HepG2 (cell line): ENCODE measurements at regions not wholly inside any gene's neighbourhood (a gene's known extent, or its start where the extent isn't known, plus 50 kb on each side); places are given as distances from the start of the nearest gene placed in this dataset.

Experiments
- ATAC-seq: fragments of 200-7000 bp; cut with Tn5 transposase; 3 replicates; pipeline ENCODE4 v1.9.1; 2020; ENCODE audit warnings: mild to moderate bottlenecking, moderate library complexity
- BruUV-seq: library from RNA; stranded (reverse); fragments of 400-500 nt; replicated peaks from 2 replicates; lab custom pipeline; 2021; lab: Mats Ljungman, UMichigan
- CTCF ChIA-PET: fragments of 300-600 bp; formaldehyde crosslinking; extraction: SDS; loops from one replicate; lab custom pipeline; 2021; ENCODE audit warnings: low total read pairs, inconsistent platforms, low intra/inter-chr PET ratio; lab: Yijun Ruan, JAX
- POLR2A ChIA-PET: fragments of 350-600 bp; sonication (Branson Sonifier 250); formaldehyde crosslinking; loops from one replicate; lab custom pipeline; 2020; ENCODE audit warnings: antibody characterized with exemption, inconsistent platforms; lab: Yijun Ruan, JAX
- DNase-seq: peaks from one replicate; pipeline ENCODE4 v3.0.0-alpha.2; 2015; ENCODE audit warnings: low spot score
- FAIRE-seq: peaks from 3 replicates; lab custom pipeline; 2011; peaks lifted over from hg19 to GRCh38; lab: Jason Lieb, UNC
- H2AFZ ChIP-seq: one replicate; pipeline ENCODE4 v1.6.1; 2011; ENCODE audit warnings: low read length, inconsistent platforms
- H3K27ac ChIP-seq: fragments of 300-600 bp; 3 replicates; pipeline ENCODE4 v1.8.0; 2011; ENCODE audit warnings: mixed run types, mild to moderate bottlenecking, mixed read lengths, low read length, inconsistent platforms; ENCODE audit not compliant: insufficient read depth; ENCODE audit errors: extremely low read length
- H3K27me3 ChIP-seq, 2 experiments: fragments of 200-600 bp in 1 of 2; 2 replicates in 1 of 2; 3 replicates in 1 of 2; pipeline versions ENCODE4 v1.6.0 to v1.8.0; 2011; ENCODE audit warnings: low read length in 2 of 2, mild to moderate bottlenecking in 2 of 2, moderate library complexity in 2 of 2, inconsistent platforms in 1 of 2; ENCODE audit not compliant: insufficient read depth in 2 of 2, control insufficient read depth in 1 of 2
- H3K36me3 ChIP-seq, 2 experiments: fragments of 200-600 bp in 1 of 2; replicated peaks in 1 of 2; 2 replicates in 1 of 2; 3 replicates in 1 of 2; pipeline versions ENCODE4 v1.5.1 to v1.8.0; 2011; ENCODE audit warnings: low read length in 2 of 2, inconsistent platforms in 1 of 2; ENCODE audit not compliant: insufficient read depth in 2 of 2, control insufficient read depth in 1 of 2
- H3K4me1 ChIP-seq: 2 replicates; pipeline ENCODE4 v1.5.1; 2012; ENCODE audit warnings: low read length, inconsistent platforms; ENCODE audit not compliant: insufficient read depth
- H3K4me2 ChIP-seq: 2 replicates; pipeline ENCODE4 v1.6.0; 2011; ENCODE audit warnings: low read depth, low read length, inconsistent platforms
- H3K4me3 ChIP-seq, 3 experiments: fragments of 200-600 bp in 1 of 3; sonication (generic), shearing (Covaris generic) in 1 of 3; replicated peaks in 1 of 3; 2 replicates each; pipeline ENCODE4 v1.5.1; 2011 to 2016; ENCODE audit warnings: low read length in 3 of 3, inconsistent platforms in 2 of 3, low read depth in 2 of 3, mild to moderate bottlenecking in 2 of 3, control low read depth in 1 of 3, mixed read lengths in 1 of 3; ENCODE audit not compliant: insufficient read depth in 1 of 3
- H3K79me2 ChIP-seq: one replicate; pipeline ENCODE4 v1.6.1; 2011; ENCODE audit warnings: low read length, inconsistent platforms; ENCODE audit not compliant: insufficient read depth
- H3K9ac ChIP-seq: 2 replicates; pipeline ENCODE4 v1.6.0; 2011; ENCODE audit warnings: mild to moderate bottlenecking, low read depth, low read length, inconsistent platforms; ENCODE audit not compliant: insufficient read depth
- H3K9me3 ChIP-seq: 2 replicates; pipeline ENCODE4 v1.5.1; 2012; ENCODE audit warnings: mild to moderate bottlenecking, low read length
- H4K20me1 ChIP-seq: 2 replicates; pipeline ENCODE4 v1.6.0; 2011; ENCODE audit warnings: inconsistent platforms, mild to moderate bottlenecking, low read length, moderate library complexity; ENCODE audit not compliant: insufficient read depth
- CEBPG ChIP-seq: IDR thresholded peaks from 2 replicates; pipeline ENCODE4 v1.6.1; 2016
- NFYB ChIP-seq: sonication (generic); formaldehyde crosslinking; IDR thresholded peaks from 2 replicates; pipeline ENCODE4 v1.4.0; 2020; ENCODE audit warnings: missing genetic modification reagents
- NONO ChIP-seq, 2 experiments: fragments of 450-650 bp in 1 of 2; sonication (generic) in 1 of 2; formaldehyde crosslinking in 1 of 2; IDR thresholded peaks in 1 of 2; conservative IDR thresholded peaks in 1 of 2; 2 replicates each; pipeline versions ENCODE4 v1.6.1 to v1.8.0; 2017 to 2022; ENCODE audit warnings: mild to moderate bottlenecking in 1 of 2, missing genetic modification reagents in 1 of 2, moderate library complexity in 1 of 2
- PRMT3 ChIP-seq: sonication (generic); formaldehyde crosslinking; IDR thresholded peaks from 2 replicates; pipeline ENCODE4 v1.8.1; 2022; ENCODE audit warnings: low read depth, mild to moderate bottlenecking, moderate library complexity, missing genetic modification reagents, borderline replicate concordance
- SIX1 ChIP-seq: sonication (generic); formaldehyde crosslinking; IDR thresholded peaks from 2 replicates; pipeline ENCODE4 v1.4.0; 2020; ENCODE audit warnings: missing genetic modification reagents, borderline replicate concordance
- SNRNP70 ChIP-seq: fragments of 200-400 bp; formaldehyde crosslinking; IDR thresholded peaks from 2 replicates; pipeline ENCODE4 v1.6.1; 2017; ENCODE audit warnings: mild to moderate bottlenecking, low read depth, low read length, moderate library complexity
- WIZ ChIP-seq: sonication (generic); formaldehyde crosslinking; IDR thresholded peaks from 2 replicates; pipeline ENCODE4 v1.5.1; 2020; ENCODE audit warnings: mild to moderate bottlenecking, missing genetic modification reagents
- ZNF746 ChIP-seq: sonication (generic); formaldehyde crosslinking; IDR thresholded peaks from 2 replicates; pipeline ENCODE4 v1.8.0; 2022; ENCODE audit warnings: mild to moderate bottlenecking, missing genetic modification reagents
- WGBS: methylation state at CpG from one replicate; pipeline ENCODE4 v1.1.6; 2017; ENCODE audit warnings: low lambda C conversion rate; 5-methylcytosine and 5-hydroxymethylcytosine counted together
- in situ Hi-C: cut with HindIII; loops from 2 replicates; pipeline ENCODE4 v1.10.0; 2017; ENCODE audit warnings: low pct_unique_long_range_greater_than_20kb; ENCODE audit not compliant: extremely low pct_ligation_motif_present
- intact Hi-C: fragments of 100-400 bp; cut with micrococcal nuclease; formaldehyde crosslinking; loops from one replicate; pipeline ENCODE4 v1.10.0; 2022; ENCODE audit not compliant: unreplicated experiment
- TF ChIP-seq, protein P1 (sequence below): sonication (generic); formaldehyde crosslinking; IDR thresholded peaks from 2 replicates; pipeline ENCODE4 v1.4.0; 2020; ENCODE audit warnings: missing genetic modification reagents
- TF ChIP-seq, protein P2 (sequence below), 2 experiments: fragments of 450-650 bp in 1 of 2; sonication (generic) in 1 of 2; formaldehyde crosslinking in 1 of 2; IDR thresholded peaks; 2 replicates each; pipeline versions ENCODE4 v1.6.1 to v1.8.0; 2016 to 2022; ENCODE audit warnings: antibody characterized with exemption in 1 of 2, mild to moderate bottlenecking in 1 of 2, missing genetic modification reagents in 1 of 2
- TF ChIP-seq, protein P3 (sequence below): sonication (generic); formaldehyde crosslinking; IDR thresholded peaks from 2 replicates; pipeline ENCODE4 v1.4.0; 2020; ENCODE audit warnings: mild to moderate bottlenecking, missing genetic modification reagents

DNA sequence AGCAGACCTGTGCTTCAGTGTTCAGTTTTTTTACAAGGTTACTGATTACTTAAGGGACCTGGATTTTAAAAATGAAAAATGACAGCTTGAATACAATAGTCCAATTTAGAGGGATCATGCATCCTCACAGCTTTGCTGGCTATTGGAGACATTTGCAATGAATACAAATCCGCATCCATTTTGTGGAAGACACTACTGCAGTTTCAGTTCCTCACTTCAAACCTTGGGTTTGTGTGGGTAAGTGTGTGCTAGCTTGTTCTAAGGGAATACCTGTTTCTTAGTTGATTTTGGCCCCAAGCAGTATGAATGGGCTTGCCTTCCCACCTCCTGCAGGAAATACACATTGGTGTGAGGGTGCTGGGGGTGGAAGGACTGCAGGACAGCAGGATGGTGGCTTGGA is 222.4 kb downstream of the OLFM4 start:
- Histone ChIP-seq H3K27ac (no peak overlapping the region), H3K9ac (no peak overlapping the region), H3K4me3 (no peak overlapping the region), H3K9me3 (no peaks in the 10 kb centered on the region), H3K36me3 (no peaks in the 10 kb centered on the region), H4K20me1 (no peaks in the 10 kb centered on the region), H2AFZ (no peak overlapping the region), H3K4me1 (no peaks in the 10 kb centered on the region), H3K79me2 (no peaks in the 10 kb centered on the region), H3K27me3 (no peaks in the 10 kb centered on the region), H3K4me2 (no peak overlapping the region)
- DNase-seq (no peak), ATAC-seq (no peak), FAIRE-seq (no peak)
- 0% methylated on average over 1 of the region's 1 CpG for WGBS
- intact Hi-C loops (loop anchor here (1.0 kb wide), 1 partner anchor 531 kb away; no protein-coding TSS in a partner anchor), in situ Hi-C loops (no loop called here)
- POLR2A ChIA-PET: no interaction called here
- CTCF ChIA-PET: interaction anchor here (1.7 kb wide), 1 partner anchor 1994 kb away, joined by 6 read pairs; no protein-coding TSS in a partner anchor
- no TSS peak for BruUV-seq
- TF ChIP-seq, protein P1, sequence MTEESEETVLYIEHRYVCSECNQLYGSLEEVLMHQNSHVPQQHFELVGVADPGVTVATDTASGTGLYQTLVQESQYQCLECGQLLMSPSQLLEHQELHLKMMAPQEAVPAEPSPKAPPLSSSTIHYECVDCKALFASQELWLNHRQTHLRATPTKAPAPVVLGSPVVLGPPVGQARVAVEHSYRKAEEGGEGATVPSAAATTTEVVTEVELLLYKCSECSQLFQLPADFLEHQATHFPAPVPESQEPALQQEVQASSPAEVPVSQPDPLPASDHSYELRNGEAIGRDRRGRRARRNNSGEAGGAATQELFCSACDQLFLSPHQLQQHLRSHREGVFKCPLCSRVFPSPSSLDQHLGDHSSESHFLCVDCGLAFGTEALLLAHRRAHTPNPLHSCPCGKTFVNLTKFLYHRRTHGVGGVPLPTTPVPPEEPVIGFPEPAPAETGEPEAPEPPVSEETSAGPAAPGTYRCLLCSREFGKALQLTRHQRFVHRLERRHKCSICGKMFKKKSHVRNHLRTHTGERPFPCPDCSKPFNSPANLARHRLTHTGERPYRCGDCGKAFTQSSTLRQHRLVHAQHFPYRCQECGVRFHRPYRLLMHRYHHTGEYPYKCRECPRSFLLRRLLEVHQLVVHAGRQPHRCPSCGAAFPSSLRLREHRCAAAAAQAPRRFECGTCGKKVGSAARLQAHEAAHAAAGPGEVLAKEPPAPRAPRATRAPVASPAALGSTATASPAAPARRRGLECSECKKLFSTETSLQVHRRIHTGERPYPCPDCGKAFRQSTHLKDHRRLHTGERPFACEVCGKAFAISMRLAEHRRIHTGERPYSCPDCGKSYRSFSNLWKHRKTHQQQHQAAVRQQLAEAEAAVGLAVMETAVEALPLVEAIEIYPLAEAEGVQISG (CRISPR knock-in tag): no peak
- TF ChIP-seq PRMT3 (CRISPR knock-in tag) (no peak), NONO (IDR thresholded peaks at IDR 0.05) (no peak), NONO (CRISPR knock-in tag; conservative IDR thresholded peaks at IDR 0.05) (no peak), ZNF746 (CRISPR knock-in tag) (no peak), SIX1 (no peak), SNRNP70 (no peak), CEBPG (CRISPR knock-in tag) (no peak), WIZ (CRISPR knock-in tag) (no peak), NFYB (CRISPR knock-in tag) (no peak)
- TF ChIP-seq, protein P2, sequence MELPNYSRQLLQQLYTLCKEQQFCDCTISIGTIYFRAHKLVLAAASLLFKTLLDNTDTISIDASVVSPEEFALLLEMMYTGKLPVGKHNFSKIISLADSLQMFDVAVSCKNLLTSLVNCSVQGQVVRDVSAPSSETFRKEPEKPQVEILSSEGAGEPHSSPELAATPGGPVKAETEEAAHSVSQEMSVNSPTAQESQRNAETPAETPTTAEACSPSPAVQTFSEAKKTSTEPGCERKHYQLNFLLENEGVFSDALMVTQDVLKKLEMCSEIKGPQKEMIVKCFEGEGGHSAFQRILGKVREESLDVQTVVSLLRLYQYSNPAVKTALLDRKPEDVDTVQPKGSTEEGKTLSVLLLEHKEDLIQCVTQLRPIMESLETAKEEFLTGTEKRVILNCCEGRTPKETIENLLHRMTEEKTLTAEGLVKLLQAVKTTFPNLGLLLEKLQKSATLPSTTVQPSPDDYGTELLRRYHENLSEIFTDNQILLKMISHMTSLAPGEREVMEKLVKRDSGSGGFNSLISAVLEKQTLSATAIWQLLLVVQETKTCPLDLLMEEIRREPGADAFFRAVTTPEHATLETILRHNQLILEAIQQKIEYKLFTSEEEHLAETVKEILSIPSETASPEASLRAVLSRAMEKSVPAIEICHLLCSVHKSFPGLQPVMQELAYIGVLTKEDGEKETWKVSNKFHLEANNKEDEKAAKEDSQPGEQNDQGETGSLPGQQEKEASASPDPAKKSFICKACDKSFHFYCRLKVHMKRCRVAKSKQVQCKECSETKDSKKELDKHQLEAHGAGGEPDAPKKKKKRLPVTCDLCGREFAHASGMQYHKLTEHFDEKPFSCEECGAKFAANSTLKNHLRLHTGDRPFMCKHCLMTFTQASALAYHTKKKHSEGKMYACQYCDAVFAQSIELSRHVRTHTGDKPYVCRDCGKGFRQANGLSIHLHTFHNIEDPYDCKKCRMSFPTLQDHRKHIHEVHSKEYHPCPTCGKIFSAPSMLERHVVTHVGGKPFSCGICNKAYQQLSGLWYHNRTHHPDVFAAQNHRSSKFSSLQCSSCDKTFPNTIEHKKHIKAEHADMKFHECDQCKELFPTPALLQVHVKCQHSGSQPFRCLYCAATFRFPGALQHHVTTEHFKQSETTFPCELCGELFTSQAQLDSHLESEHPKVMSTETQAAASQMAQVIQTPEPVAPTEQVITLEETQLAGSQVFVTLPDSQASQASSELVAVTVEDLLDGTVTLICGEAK (IDR thresholded peaks at IDR 0.05): no peak
- TF ChIP-seq, protein P2 (CRISPR knock-in tag; IDR thresholded peaks at IDR 0.05): no peak
- TF ChIP-seq, protein P3, sequence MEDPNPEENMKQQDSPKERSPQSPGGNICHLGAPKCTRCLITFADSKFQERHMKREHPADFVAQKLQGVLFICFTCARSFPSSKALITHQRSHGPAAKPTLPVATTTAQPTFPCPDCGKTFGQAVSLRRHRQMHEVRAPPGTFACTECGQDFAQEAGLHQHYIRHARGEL: no peak
